ENCODE measurements at regions not wholly inside any gene's neighbourhood (a gene's known extent, or its start where the extent isn't known, plus 50 kb on each side); places are given as distances from the start of the nearest gene placed in this dataset.
"Not testable (repeated sequence)": the region's sequence is repeated elsewhere in the genome, so short reads cannot be mapped to it uniquely, and the experiment has no call there.

- no peak for DNase-seq (ENCODE audit: low read depth in 2 of 2)
- H3K4me3 ChIP-seq (replicated peaks in 1 of 2; ENCODE audit: low read depth in 2 of 2, low read length in 2 of 2) = no peak overlapping the region
- TF ChIP-seq CTCF (IDR thresholded peaks at IDR 0.05; ENCODE audit: low read depth, low read length) = no peak
Measured at GRCh38 chr3:87122766-87123165, 104.3 kb upstream of the CHMP2B start.

- H3K4me3 ChIP-seq (replicated peaks in 1 of 2; ENCODE audit: low read depth in 2 of 2, low read length in 2 of 2) = no peak overlapping the region
- no peak for TF ChIP-seq CTCF (IDR thresholded peaks at IDR 0.05; ENCODE audit: low read depth, low read length)
- no peak for DNase-seq (ENCODE audit: low read depth in 2 of 2)
Measured at GRCh38 chr3:87121856-87122255, 105.3 kb upstream of the CHMP2B start.

DNA sequence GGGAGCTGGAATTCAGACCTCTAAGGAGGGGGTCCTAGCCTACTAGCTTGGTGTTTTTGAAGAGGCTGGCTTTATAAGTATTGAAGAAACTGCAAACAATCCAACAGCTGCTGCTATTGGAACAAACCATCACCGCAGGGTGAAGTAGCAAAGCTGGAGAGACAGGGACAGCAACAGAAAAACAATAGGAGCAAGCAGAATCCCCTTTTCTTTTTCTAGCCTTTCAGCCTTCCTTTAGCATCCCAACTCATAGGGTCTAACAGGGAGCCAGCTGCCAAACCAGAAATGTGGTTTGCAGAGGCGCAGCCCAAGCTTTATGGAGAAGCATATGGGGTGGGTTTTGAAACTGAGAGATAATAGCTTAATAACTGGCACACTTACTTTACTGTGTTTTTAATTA is 106.2 kb upstream of the CHMP2B start:
- no peak for DNase-seq (ENCODE audit: low read depth in 2 of 2)
- H3K4me3 ChIP-seq (replicated peaks in 1 of 2; ENCODE audit: low read depth in 2 of 2, low read length in 2 of 2) = no peak overlapping the region
- no peak for TF ChIP-seq CTCF (IDR thresholded peaks at IDR 0.05; ENCODE audit: low read depth, low read length)

DNA sequence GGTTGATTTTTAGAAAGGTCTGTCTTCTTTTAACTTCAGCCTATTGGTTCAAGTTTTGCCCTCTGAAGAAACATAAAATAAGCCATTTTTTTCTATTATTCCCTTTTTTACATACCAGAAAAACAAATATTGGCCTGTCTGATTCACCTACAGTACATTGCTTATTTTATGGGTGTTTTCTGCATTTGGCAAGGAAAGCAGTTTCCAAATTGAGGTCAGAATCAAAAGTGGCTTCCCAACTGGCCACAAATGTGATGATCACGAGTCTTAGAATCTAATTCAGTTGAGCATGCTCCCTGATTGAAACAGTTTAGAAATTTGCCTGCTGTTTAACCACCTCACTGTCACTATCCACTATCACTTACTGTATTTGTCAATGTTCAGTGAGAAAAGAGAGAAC is 106.9 kb upstream of the CHMP2B start:
- no peak for TF ChIP-seq CTCF (IDR thresholded peaks at IDR 0.05; ENCODE audit: low read depth, low read length)
- no peak overlapping the region for H3K4me3 ChIP-seq (replicated peaks in 1 of 2; ENCODE audit: low read depth in 2 of 2, low read length in 2 of 2)
- no peak for DNase-seq (ENCODE audit: low read depth in 2 of 2)

DNA sequence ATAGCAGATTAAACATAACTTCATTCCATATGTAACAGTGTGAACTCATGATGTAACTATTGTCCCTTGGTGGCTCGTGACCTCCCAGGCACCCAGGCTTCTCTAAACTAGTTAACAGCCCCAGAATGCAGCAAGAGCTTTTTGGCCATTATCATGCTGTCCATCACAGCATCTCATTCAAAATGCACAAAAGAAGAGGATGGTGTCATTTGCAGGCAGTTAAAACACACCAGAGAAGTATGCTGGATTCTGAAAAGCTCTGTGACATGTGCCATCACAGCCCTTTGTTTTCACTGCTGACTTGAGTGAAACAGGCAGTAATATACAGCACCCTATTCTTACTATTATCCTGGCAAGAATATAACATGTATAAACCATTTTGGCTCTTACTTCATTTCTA is 117.6 kb upstream of the CHMP2B start:
- no peak for TF ChIP-seq CTCF (IDR thresholded peaks at IDR 0.05; ENCODE audit: low read depth, low read length)
- no peak for DNase-seq (ENCODE audit: low read depth in 2 of 2)
- no peak overlapping the region for H3K4me3 ChIP-seq (replicated peaks in 1 of 2; ENCODE audit: low read depth in 2 of 2, low read length in 2 of 2)

GRCh38 chr3:87101861-87102625 is 111.1 kb upstream of the VGLL3 start:
- no peak for TF ChIP-seq CTCF (IDR thresholded peaks at IDR 0.05; ENCODE audit: low read depth, low read length)
- DNase-seq (ENCODE audit: low read depth in 2 of 2) = peak in 1 of 2 donors; percentile 7
- no peak overlapping the region for H3K4me3 ChIP-seq (replicated peaks in 1 of 2; ENCODE audit: low read depth in 2 of 2, low read length in 2 of 2)

DNA sequence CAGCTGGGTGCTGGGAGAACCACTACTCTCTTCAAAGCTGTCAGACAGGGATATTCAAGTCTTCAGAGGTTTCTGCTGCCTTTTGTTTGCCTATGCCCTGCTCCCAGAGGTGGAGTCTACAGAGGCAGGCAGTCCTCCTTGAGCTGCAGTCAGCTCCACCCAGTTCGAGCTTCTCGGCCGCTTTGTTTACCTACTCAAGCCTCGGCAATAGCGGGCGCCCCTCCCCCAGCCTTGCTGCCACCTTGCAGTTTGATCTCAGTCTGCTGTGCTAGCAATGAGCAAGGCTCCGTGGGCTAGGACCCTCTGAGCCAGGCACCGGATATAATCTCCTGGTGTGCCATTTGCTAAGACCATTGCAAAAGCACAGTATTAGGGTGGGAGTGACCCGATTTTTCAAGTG is 106.8 kb upstream of the VGLL3 start:
- not testable (repeated sequence) for DNase-seq (ENCODE audit: low read depth in 2 of 2); H3K4me3 ChIP-seq (replicated peaks in 1 of 2; ENCODE audit: low read depth in 2 of 2, low read length in 2 of 2)

Data from cardiac fibroblast (primary cell).